ENCODE measurements at regions not wholly inside any gene's neighbourhood (a gene's known extent, or its start where the extent isn't known, plus 50 kb on each side); places are given as distances from the start of the nearest gene placed in this dataset.

DNA sequence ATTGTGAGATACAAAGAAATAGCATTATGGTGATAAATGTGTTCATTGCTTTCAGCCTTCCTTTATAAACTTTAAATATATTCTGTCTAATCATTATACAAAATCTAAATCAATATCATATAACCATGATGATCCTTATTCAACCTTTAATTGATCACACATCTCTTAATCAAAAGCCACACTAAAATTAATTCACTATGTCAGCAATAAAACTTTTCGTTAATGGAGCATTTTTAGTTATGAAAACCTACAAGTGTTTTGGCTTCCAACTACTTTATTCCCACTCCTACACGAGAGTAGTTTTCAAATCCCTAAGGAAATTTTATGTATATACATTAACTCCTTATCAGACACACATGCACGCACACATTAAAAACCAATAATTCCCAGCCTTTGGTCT is 530.2 kb downstream of the KCTD8 start:
- H3K4me3 ChIP-seq (replicated peaks; ENCODE audit: insufficient read depth, low read length), result no peak overlapping the region
- no peak overlapping the region for H3K27ac ChIP-seq (replicated peaks)
- no peak for DNase-seq (ENCODE audit: low read depth in 1 of 2, low spot score in 1 of 2)
- TF ChIP-seq GABPA (IDR thresholded peaks at IDR 0.05; ENCODE audit: low read depth) (no peak), SPI1 (IDR thresholded peaks at IDR 0.05; ENCODE audit: borderline replicate concordance, low read depth) (no peak), POLR2AphosphoS5 (IDR thresholded peaks at IDR 0.05; ENCODE audit: low read depth) (no peak)
- TF ChIP-seq, protein P1, sequence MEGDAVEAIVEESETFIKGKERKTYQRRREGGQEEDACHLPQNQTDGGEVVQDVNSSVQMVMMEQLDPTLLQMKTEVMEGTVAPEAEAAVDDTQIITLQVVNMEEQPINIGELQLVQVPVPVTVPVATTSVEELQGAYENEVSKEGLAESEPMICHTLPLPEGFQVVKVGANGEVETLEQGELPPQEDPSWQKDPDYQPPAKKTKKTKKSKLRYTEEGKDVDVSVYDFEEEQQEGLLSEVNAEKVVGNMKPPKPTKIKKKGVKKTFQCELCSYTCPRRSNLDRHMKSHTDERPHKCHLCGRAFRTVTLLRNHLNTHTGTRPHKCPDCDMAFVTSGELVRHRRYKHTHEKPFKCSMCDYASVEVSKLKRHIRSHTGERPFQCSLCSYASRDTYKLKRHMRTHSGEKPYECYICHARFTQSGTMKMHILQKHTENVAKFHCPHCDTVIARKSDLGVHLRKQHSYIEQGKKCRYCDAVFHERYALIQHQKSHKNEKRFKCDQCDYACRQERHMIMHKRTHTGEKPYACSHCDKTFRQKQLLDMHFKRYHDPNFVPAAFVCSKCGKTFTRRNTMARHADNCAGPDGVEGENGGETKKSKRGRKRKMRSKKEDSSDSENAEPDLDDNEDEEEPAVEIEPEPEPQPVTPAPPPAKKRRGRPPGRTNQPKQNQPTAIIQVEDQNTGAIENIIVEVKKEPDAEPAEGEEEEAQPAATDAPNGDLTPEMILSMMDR (IDR thresholded peaks at IDR 0.05; ENCODE audit: insufficient read depth, low read length), result no peak
- TF ChIP-seq, protein P2, sequence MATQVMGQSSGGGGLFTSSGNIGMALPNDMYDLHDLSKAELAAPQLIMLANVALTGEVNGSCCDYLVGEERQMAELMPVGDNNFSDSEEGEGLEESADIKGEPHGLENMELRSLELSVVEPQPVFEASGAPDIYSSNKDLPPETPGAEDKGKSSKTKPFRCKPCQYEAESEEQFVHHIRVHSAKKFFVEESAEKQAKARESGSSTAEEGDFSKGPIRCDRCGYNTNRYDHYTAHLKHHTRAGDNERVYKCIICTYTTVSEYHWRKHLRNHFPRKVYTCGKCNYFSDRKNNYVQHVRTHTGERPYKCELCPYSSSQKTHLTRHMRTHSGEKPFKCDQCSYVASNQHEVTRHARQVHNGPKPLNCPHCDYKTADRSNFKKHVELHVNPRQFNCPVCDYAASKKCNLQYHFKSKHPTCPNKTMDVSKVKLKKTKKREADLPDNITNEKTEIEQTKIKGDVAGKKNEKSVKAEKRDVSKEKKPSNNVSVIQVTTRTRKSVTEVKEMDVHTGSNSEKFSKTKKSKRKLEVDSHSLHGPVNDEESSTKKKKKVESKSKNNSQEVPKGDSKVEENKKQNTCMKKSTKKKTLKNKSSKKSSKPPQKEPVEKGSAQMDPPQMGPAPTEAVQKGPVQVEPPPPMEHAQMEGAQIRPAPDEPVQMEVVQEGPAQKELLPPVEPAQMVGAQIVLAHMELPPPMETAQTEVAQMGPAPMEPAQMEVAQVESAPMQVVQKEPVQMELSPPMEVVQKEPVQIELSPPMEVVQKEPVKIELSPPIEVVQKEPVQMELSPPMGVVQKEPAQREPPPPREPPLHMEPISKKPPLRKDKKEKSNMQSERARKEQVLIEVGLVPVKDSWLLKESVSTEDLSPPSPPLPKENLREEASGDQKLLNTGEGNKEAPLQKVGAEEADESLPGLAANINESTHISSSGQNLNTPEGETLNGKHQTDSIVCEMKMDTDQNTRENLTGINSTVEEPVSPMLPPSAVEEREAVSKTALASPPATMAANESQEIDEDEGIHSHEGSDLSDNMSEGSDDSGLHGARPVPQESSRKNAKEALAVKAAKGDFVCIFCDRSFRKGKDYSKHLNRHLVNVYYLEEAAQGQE (IDR thresholded peaks at IDR 0.05; ENCODE audit: insufficient replicate concordance, low read depth), result no peak
- no peaks in the 10 kb centered on the region for H3K27me3 ChIP-seq (ENCODE audit: insufficient read depth, poor library complexity, severe bottlenecking)

DNA sequence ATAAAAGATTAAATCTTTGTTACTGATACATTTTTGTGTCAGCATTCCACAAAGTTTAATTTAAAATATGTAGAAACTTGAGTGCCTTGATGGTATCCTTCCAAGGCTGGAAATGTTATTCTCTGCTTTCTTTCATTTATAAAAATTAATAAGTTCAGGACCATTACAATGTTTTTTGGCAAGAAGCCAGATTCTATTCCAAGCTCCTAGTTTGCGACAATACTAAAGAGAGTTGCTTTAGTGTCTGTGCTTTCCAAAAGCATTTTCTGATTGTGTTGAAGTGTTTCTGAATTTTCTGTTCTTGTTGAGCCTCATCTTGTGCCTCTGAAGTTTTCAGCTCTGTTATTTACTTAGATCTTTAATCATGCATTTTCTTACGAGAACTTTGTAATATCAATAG is 516.2 kb downstream of the KCTD8 start:
- no peak for DNase-seq (ENCODE audit: low read depth in 1 of 2, low spot score in 1 of 2)
- no peak for TF ChIP-seq SPI1 (IDR thresholded peaks at IDR 0.05; ENCODE audit: borderline replicate concordance, low read depth)
- TF ChIP-seq, protein P2 (IDR thresholded peaks at IDR 0.05; ENCODE audit: insufficient replicate concordance, low read depth), result no peak
- TF ChIP-seq, protein P1 (IDR thresholded peaks at IDR 0.05; ENCODE audit: insufficient read depth, low read length), result no peak
- TF ChIP-seq GABPA (IDR thresholded peaks at IDR 0.05; ENCODE audit: low read depth), result no peak
- TF ChIP-seq POLR2AphosphoS5 (IDR thresholded peaks at IDR 0.05; ENCODE audit: low read depth), result no peak
- Histone ChIP-seq H3K4me3 (replicated peaks; ENCODE audit: insufficient read depth, low read length) (no peak overlapping the region), H3K27ac (replicated peaks) (no peak overlapping the region), H3K27me3 (ENCODE audit: insufficient read depth, poor library complexity, severe bottlenecking) (no peaks in the 10 kb centered on the region)

DNA sequence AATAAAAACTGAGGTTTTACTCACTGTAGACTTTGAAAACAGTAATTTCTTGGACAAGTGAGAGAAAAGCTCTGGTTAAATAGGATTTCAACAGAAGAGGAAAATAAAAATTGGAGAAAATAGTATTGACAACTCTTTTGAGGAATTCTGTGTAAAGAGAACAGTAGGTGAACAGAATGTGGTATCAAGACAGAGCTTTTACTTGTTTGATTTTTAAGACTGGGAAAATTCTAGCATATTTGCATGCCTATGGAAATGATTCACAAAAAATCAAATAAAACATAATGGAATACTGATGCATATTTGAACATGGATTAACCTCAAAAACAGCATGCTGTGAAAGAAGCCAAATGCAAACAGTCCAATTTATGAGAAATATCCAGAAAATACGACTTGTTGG is 504.6 kb downstream of the KCTD8 start:
- Histone ChIP-seq H3K27me3 (ENCODE audit: insufficient read depth, poor library complexity, severe bottlenecking) (no peaks in the 10 kb centered on the region), H3K4me3 (replicated peaks; ENCODE audit: insufficient read depth, low read length) (no peak overlapping the region), H3K27ac (replicated peaks) (no peak overlapping the region)
- no peak for DNase-seq (ENCODE audit: low read depth in 1 of 2, low spot score in 1 of 2)
- TF ChIP-seq, protein P2 (IDR thresholded peaks at IDR 0.05; ENCODE audit: insufficient replicate concordance, low read depth), result no peak
- TF ChIP-seq GABPA (IDR thresholded peaks at IDR 0.05; ENCODE audit: low read depth) (no peak), SPI1 (IDR thresholded peaks at IDR 0.05; ENCODE audit: borderline replicate concordance, low read depth) (no peak), POLR2AphosphoS5 (IDR thresholded peaks at IDR 0.05; ENCODE audit: low read depth) (no peak)
- TF ChIP-seq, protein P1 (IDR thresholded peaks at IDR 0.05; ENCODE audit: insufficient read depth, low read length), result no peak
